ENCODE measurements at regions not wholly inside any gene's neighbourhood (a gene's known extent, or its start where the extent isn't known, plus 50 kb on each side); places are given as distances from the start of the nearest gene placed in this dataset.
"Not testable (repeated sequence)": the region's sequence is repeated elsewhere in the genome, so short reads cannot be mapped to it uniquely, and the experiment has no call there.

DNA sequence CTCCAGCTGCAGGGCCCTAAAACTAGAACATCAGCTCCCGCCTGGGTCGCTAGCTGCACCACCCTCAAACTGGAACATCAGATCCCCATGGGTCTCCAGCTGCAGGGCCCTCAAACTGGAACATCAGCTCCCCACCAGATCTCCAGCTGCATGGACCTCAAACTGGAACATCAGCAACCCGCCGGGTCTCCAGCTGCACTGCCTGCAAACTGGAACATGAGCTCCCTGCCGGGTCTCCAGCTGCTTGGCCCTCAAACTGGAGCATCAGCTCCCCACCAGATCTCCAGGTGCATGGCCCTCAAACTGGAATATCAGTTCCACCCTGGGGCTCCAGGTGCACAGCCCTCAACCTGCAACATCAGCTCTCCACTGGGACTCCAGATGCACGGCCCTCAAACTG lies 82.7 kb downstream of the TFRC start:
- H3K4me3 Mint-ChIP-seq (ENCODE audit: unreplicated experiment); H3K4me1 Mint-ChIP-seq (ENCODE audit: low read depth, unreplicated experiment); intact Hi-C loops (cut with micrococcal nuclease; ENCODE audit: unreplicated experiment); H3K36me3 Mint-ChIP-seq (ENCODE audit: insufficient read depth, unreplicated experiment); BruUV-seq (replicated peaks); H3K27ac Mint-ChIP-seq (ENCODE audit: unreplicated experiment); H3K9me3 ChIP-seq; DNase-seq; H3K4me1 ChIP-seq; CTCF ChIA-PET; H3K27me3 ChIP-seq (replicated peaks; ENCODE audit: control insufficient read depth, insufficient read depth, low read length); H3K4me3 ChIP-seq (ENCODE audit: low read depth, low read length); POLR2A ChIA-PET; H3K9me3 Mint-ChIP-seq (ENCODE audit: unreplicated experiment); H3K36me3 ChIP-seq (ENCODE audit: control insufficient read depth, insufficient read depth, low read length): not testable (repeated sequence)
- H3K27me3 Mint-ChIP-seq (ENCODE audit: insufficient read depth, unreplicated experiment) = peaks cover 25% of the 10 kb centered on the region

DNA sequence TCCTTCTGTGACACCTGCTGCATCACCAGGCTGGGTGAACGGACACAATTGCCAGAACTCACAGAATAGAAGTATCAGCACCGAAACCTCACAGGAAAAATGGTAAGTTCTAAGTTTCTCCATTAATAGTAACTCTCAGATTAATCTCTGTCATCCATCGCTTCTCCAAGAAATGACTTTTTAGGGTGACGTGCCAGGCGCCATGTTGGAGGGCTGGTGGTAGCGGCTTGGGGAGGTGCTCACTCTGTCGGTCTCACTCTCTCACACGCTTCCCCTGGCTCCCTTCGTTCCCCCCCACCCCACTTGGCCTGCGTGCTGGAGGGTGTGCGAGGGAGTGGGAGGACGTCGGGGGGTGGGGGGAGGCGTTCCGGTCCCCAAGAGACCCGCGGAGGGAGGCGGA lies 85.6 kb downstream of the TFRC start:
- H3K27me3 ChIP-seq (replicated peaks; ENCODE audit: control insufficient read depth, insufficient read depth, low read length); POLR2A ChIA-PET; BruUV-seq (replicated peaks); H3K9me3 Mint-ChIP-seq (ENCODE audit: unreplicated experiment); CTCF ChIA-PET; DNase-seq; H3K4me1 ChIP-seq; H3K4me1 Mint-ChIP-seq (ENCODE audit: low read depth, unreplicated experiment); intact Hi-C loops (cut with micrococcal nuclease; ENCODE audit: unreplicated experiment); H3K36me3 Mint-ChIP-seq (ENCODE audit: insufficient read depth, unreplicated experiment); H3K9me3 ChIP-seq; H3K36me3 ChIP-seq (ENCODE audit: control insufficient read depth, insufficient read depth, low read length); H3K27ac Mint-ChIP-seq (ENCODE audit: unreplicated experiment); H3K4me3 Mint-ChIP-seq (ENCODE audit: unreplicated experiment); H3K4me3 ChIP-seq (ENCODE audit: low read depth, low read length): not testable (repeated sequence)
- peaks cover 19% of the 10 kb centered on the region for H3K27me3 Mint-ChIP-seq (ENCODE audit: insufficient read depth, unreplicated experiment)

GRCh38 chr3:195994343-195994742 lies 86.0 kb upstream of the TNK2 start:
- intact Hi-C loops (cut with micrococcal nuclease; ENCODE audit: unreplicated experiment) = loop anchor here (5.0 kb wide), 1 partner anchor 137 kb away; no protein-coding TSS in a partner anchor
- POLR2A ChIA-PET; H3K36me3 Mint-ChIP-seq (ENCODE audit: insufficient read depth, unreplicated experiment); H3K4me3 ChIP-seq (ENCODE audit: low read depth, low read length); H3K4me1 ChIP-seq; H3K27ac Mint-ChIP-seq (ENCODE audit: unreplicated experiment); H3K4me1 Mint-ChIP-seq (ENCODE audit: low read depth, unreplicated experiment); H3K27me3 ChIP-seq (replicated peaks; ENCODE audit: control insufficient read depth, insufficient read depth, low read length); H3K36me3 ChIP-seq (ENCODE audit: control insufficient read depth, insufficient read depth, low read length); H3K27me3 Mint-ChIP-seq (ENCODE audit: insufficient read depth, unreplicated experiment); H3K4me3 Mint-ChIP-seq (ENCODE audit: unreplicated experiment); H3K9me3 Mint-ChIP-seq (ENCODE audit: unreplicated experiment); H3K9me3 ChIP-seq; CTCF ChIA-PET; BruUV-seq (replicated peaks): not testable (repeated sequence)
- peak in 1 of 2 experiments; percentile 50 for DNase-seq

- H3K4me1 Mint-ChIP-seq (ENCODE audit: low read depth, unreplicated experiment); H3K27me3 Mint-ChIP-seq (ENCODE audit: insufficient read depth, unreplicated experiment); POLR2A ChIA-PET; H3K27me3 ChIP-seq (replicated peaks; ENCODE audit: control insufficient read depth, insufficient read depth, low read length); H3K36me3 ChIP-seq (ENCODE audit: control insufficient read depth, insufficient read depth, low read length); H3K27ac Mint-ChIP-seq (ENCODE audit: unreplicated experiment); H3K4me3 ChIP-seq (ENCODE audit: low read depth, low read length); H3K36me3 Mint-ChIP-seq (ENCODE audit: insufficient read depth, unreplicated experiment); H3K4me3 Mint-ChIP-seq (ENCODE audit: unreplicated experiment); H3K4me1 ChIP-seq; H3K9me3 ChIP-seq; H3K9me3 Mint-ChIP-seq (ENCODE audit: unreplicated experiment); BruUV-seq (replicated peaks); DNase-seq; CTCF ChIA-PET: not testable (repeated sequence)
- intact Hi-C loops (cut with micrococcal nuclease; ENCODE audit: unreplicated experiment) = loop anchor here (5.0 kb wide), 1 partner anchor 136 kb away; no protein-coding TSS in a partner anchor
Observed at GRCh38 chr3:195993671-195994070, 85.3 kb upstream of the TNK2 start.

DNA sequence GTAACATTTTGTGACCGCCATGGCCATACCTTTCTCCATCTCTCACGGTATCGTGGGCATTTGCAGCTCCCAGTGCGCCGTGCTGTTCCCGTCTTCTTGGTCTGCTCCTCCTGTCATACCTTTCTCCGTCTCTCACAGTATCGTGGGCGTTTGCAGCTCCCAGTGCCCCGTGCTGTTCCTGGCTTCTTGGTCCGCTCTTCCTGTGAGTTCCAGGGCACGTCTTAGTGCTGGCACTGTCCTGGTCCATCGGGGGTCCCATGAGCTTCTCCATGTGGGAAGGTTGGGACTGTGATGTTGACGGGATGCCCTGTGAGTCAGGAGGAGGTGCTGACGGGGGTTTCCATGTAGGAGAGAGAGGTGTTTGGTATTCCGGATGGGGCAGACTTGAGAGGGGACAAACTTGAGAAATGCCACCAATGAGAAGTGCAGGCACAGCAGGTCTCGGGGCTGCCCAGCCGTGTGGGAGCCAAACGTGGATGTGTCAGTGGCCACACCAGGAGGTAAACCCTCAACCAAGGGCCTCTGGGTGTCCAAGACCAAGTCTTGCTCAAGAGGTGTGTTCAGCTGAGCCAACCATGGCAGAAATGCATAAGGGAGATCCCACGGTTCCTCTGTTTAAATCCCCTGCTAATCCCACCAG lies 84.7 kb upstream of the TNK2 start:
- H3K4me3 Mint-ChIP-seq (ENCODE audit: unreplicated experiment); H3K4me3 ChIP-seq (ENCODE audit: low read depth, low read length); H3K4me1 Mint-ChIP-seq (ENCODE audit: low read depth, unreplicated experiment); H3K27me3 Mint-ChIP-seq (ENCODE audit: insufficient read depth, unreplicated experiment); H3K9me3 ChIP-seq; BruUV-seq (replicated peaks); H3K36me3 Mint-ChIP-seq (ENCODE audit: insufficient read depth, unreplicated experiment); H3K4me1 ChIP-seq; H3K27ac Mint-ChIP-seq (ENCODE audit: unreplicated experiment); DNase-seq; CTCF ChIA-PET; H3K9me3 Mint-ChIP-seq (ENCODE audit: unreplicated experiment); H3K36me3 ChIP-seq (ENCODE audit: control insufficient read depth, insufficient read depth, low read length); POLR2A ChIA-PET; H3K27me3 ChIP-seq (replicated peaks; ENCODE audit: control insufficient read depth, insufficient read depth, low read length): not testable (repeated sequence)
- intact Hi-C loops (cut with micrococcal nuclease; ENCODE audit: unreplicated experiment) = loop anchor here (5.0 kb wide), 1 partner anchor 136 kb away; no protein-coding TSS in a partner anchor

DNA sequence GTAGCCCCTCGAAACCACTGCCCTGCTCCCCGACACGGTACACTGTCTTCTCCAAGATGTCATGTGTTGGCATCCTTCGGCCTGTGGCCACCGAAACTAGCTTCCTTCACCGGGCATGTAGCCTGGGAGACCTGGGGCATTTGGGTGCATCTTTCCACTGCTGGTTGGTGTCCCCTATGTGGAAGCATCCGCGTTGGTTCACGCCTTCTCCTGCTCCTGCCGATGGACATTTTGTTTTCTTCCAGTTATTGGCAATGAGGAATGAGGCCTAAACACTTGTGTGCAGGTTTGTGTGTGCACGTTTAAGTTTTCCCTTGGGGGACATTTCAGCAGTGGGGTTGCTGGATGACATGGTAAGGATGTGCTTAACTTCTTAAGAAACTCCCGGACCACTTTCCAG lies 83.6 kb upstream of the TNK2 start:
- intact Hi-C loops (cut with micrococcal nuclease; ENCODE audit: unreplicated experiment) = loop anchor here (5.0 kb wide), 1 partner anchor 135 kb away; no protein-coding TSS in a partner anchor
- H3K4me1 ChIP-seq; BruUV-seq (replicated peaks); H3K36me3 Mint-ChIP-seq (ENCODE audit: insufficient read depth, unreplicated experiment); H3K27ac Mint-ChIP-seq (ENCODE audit: unreplicated experiment); H3K4me3 ChIP-seq (ENCODE audit: low read depth, low read length); H3K4me3 Mint-ChIP-seq (ENCODE audit: unreplicated experiment); H3K4me1 Mint-ChIP-seq (ENCODE audit: low read depth, unreplicated experiment); H3K27me3 Mint-ChIP-seq (ENCODE audit: insufficient read depth, unreplicated experiment); H3K9me3 ChIP-seq; POLR2A ChIA-PET; H3K27me3 ChIP-seq (replicated peaks; ENCODE audit: control insufficient read depth, insufficient read depth, low read length); H3K36me3 ChIP-seq (ENCODE audit: control insufficient read depth, insufficient read depth, low read length); DNase-seq; H3K9me3 Mint-ChIP-seq (ENCODE audit: unreplicated experiment); CTCF ChIA-PET: not testable (repeated sequence)

DNA sequence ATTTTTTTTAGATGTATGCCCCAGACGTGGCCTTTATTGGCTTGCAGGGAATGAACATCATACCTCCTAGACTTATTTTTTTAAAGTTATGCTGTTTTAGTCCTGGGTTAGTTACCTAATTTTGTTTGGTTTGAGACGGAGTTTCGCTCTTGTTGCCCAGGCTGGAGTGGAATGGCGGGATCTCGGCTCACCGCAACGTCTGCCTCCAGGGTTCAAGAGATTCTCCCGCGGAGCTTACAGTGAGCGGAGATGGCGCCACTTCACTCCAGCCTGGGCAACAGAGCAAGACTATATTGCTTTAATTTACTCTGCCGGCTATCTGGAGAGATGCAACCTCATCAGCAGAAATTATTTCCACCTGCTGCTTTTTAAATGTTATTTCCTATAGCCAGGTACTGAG lies 82.9 kb upstream of the TNK2 start:
- intact Hi-C loops (cut with micrococcal nuclease; ENCODE audit: unreplicated experiment) = loop anchor here (5.0 kb wide), 1 partner anchor 134 kb away; no protein-coding TSS in a partner anchor
- BruUV-seq (replicated peaks); H3K27ac Mint-ChIP-seq (ENCODE audit: unreplicated experiment); H3K4me1 ChIP-seq; H3K36me3 ChIP-seq (ENCODE audit: control insufficient read depth, insufficient read depth, low read length); H3K9me3 ChIP-seq; H3K27me3 Mint-ChIP-seq (ENCODE audit: insufficient read depth, unreplicated experiment); H3K4me3 ChIP-seq (ENCODE audit: low read depth, low read length); DNase-seq; CTCF ChIA-PET; POLR2A ChIA-PET; H3K4me1 Mint-ChIP-seq (ENCODE audit: low read depth, unreplicated experiment); H3K36me3 Mint-ChIP-seq (ENCODE audit: insufficient read depth, unreplicated experiment); H3K9me3 Mint-ChIP-seq (ENCODE audit: unreplicated experiment); H3K27me3 ChIP-seq (replicated peaks; ENCODE audit: control insufficient read depth, insufficient read depth, low read length): not testable (repeated sequence)
- H3K4me3 Mint-ChIP-seq (ENCODE audit: unreplicated experiment) = peak overlapping the region; percentile 63

All from Caco-2 (cell line).